DMS53 (cell line): ENCODE measurements at regions not wholly inside any gene's neighbourhood (a gene's known extent, or its start where the extent isn't known, plus 50 kb on each side); places are given as distances from the start of the nearest gene placed in this dataset.
"Not testable (repeated sequence)": the region's sequence is repeated elsewhere in the genome, so short reads cannot be mapped to it uniquely, and the experiment has no call there.

Source experiments
- DNase-seq: peaks from one replicate; lab custom pipeline; 2025; lab: John Stamatoyannopoulos, UW

GRCh38 chr21:20106368-20106767, 891.8 kb upstream of the NCAM2 start:
- DNase-seq: no peak

- DNase-seq: peak; percentile 20
These were observed 890.2 kb upstream of the NCAM2 start for GRCh38 chr21:20108016-20108415.

GRCh38 chr21:20108976-20109540, 889.2 kb upstream of the NCAM2 start:
- DNase-seq: no peak

- no peak for DNase-seq
These were observed 887.8 kb upstream of the NCAM2 start for GRCh38 chr21:20110368-20110767.

- DNase-seq: no peak
These were observed 846.5 kb upstream of the NCAM2 start for GRCh38 chr21:20151741-20152140.

- DNase-seq: no peak
These were observed 835.0 kb upstream of the NCAM2 start for GRCh38 chr21:20163167-20163566.

- no peak for DNase-seq
These were observed 831.1 kb upstream of the NCAM2 start for GRCh38 chr21:20167059-20167458.

- no peak for DNase-seq
These were observed 828.2 kb upstream of the NCAM2 start for GRCh38 chr21:20169812-20170576.

- DNase-seq: no peak
These were observed 812.0 kb upstream of the NCAM2 start for GRCh38 chr21:20186186-20186585.

- DNase-seq: no peak
These were observed 811.2 kb upstream of the NCAM2 start for GRCh38 chr21:20187028-20187427.

GRCh38 chr21:20201323-20201722, 796.9 kb upstream of the NCAM2 start:
- DNase-seq: not testable (repeated sequence)

- DNase-seq: no peak
These were observed 790.9 kb upstream of the NCAM2 start for GRCh38 chr21:20207335-20207734.

GRCh38 chr21:20215959-20216358, 782.2 kb upstream of the NCAM2 start:
- no peak for DNase-seq

GRCh38 chr21:20220586-20220985, 777.6 kb upstream of the NCAM2 start:
- DNase-seq: no peak

GRCh38 chr21:20221981-20222380, 776.2 kb upstream of the NCAM2 start:
- DNase-seq: not testable (repeated sequence)

- not testable (repeated sequence) for DNase-seq
These were observed 761.6 kb upstream of the NCAM2 start for GRCh38 chr21:20236649-20237048.

GRCh38 chr21:20249401-20249800, 748.8 kb upstream of the NCAM2 start:
- DNase-seq: no peak

GRCh38 chr21:20250337-20250736, 747.9 kb upstream of the NCAM2 start:
- no peak for DNase-seq

- no peak for DNase-seq
These were observed 744.9 kb upstream of the NCAM2 start for GRCh38 chr21:20253261-20253660.

GRCh38 chr21:20254964-20255363, 743.2 kb upstream of the NCAM2 start:
- no peak for DNase-seq

- no peak for DNase-seq
These were observed 741.0 kb upstream of the NCAM2 start for GRCh38 chr21:20257052-20257740.

GRCh38 chr21:20258542-20258941, 739.7 kb upstream of the NCAM2 start:
- no peak for DNase-seq
